ENCODE measurements at regions not wholly inside any gene's neighbourhood (a gene's known extent, or its start where the extent isn't known, plus 50 kb on each side); places are given as distances from the start of the nearest gene placed in this dataset.

DNA sequence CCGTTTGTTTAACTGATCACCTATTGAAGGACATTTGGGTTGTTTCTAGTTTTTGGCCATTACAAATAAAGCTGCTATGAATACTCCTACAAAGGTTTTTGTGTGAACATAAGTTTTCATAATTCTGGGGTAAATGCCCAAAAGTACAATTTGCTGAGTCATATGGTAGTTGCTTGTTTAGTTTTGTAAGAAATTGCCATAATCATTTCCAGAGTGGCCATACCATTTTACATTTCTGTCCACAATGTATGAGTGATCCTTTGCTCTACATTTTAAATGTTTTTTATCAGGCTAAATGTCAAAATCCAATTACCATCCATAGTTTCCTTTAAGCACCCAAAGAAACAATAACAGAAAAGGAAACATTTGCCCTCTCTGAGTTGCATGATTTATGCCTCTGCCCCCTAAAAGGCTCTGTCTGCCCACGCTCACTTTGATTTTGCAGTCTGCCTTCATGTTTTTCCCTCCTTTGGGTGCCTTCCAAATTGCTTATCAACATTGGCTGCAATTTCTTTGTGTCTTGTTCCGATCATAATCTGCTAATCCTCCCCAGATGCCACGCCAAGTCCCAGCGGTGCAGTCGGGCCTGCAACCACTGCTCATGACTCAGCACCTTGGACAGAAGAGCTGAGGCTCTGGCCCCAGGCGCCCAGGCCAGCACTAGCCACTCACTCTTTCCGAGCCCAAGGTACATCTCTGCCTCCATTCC, 339.2 kb downstream of the PIK3R1 start (continued):
- TF ChIP-seq PCBP1 (IDR thresholded peaks at IDR 0.05; ENCODE audit: low read depth, low read length, poor library complexity, severe bottlenecking) = no peak
- TF ChIP-seq XRCC5 (IDR thresholded peaks at IDR 0.05; ENCODE audit: low read depth, low read length) = no peak
- TF ChIP-seq XRCC4 (IDR thresholded peaks at IDR 0.05; ENCODE audit: extremely low read depth, insufficient read depth, insufficient read length) = no peak
- TF ChIP-seq HNRNPL (IDR thresholded peaks at IDR 0.05; ENCODE audit: low read depth, low read length) = no peak
- no peak for TF ChIP-seq HMG20B (CRISPR knock-in tag; IDR thresholded peaks at IDR 0.05)
- TF ChIP-seq DDX20 (tag; IDR thresholded peaks at IDR 0.05; ENCODE audit: low read depth) = no peak
- TF ChIP-seq ZNF740 (CRISPR knock-in tag; IDR thresholded peaks at IDR 0.05) = no peak
- TF ChIP-seq ZNF740 (tag; IDR thresholded peaks at IDR 0.05) = no peak
- TF ChIP-seq TEAD1 (CRISPR knock-in tag; IDR thresholded peaks at IDR 0.05) = no peak
- TF ChIP-seq OTX1 (CRISPR knock-in tag; IDR thresholded peaks at IDR 0.05) = no peak
- peak; percentile 52; the same call in 1 of the 2 replicates for TF ChIP-seq JUND (IDR thresholded peaks at IDR 0.05; ENCODE audit: borderline replicate concordance, low read depth, low read length)
- peak; percentile 72; the same call in 2 of the 3 replicates for TF ChIP-seq JUND (tag; IDR thresholded peaks at IDR 0.05; ENCODE audit: borderline replicate concordance, low read depth, low read length)
- no peak for TF ChIP-seq ZKSCAN1 (IDR thresholded peaks at IDR 0.05; ENCODE audit: low read depth, low read length)
- TF ChIP-seq SPI1 (IDR thresholded peaks at IDR 0.05; ENCODE audit: borderline replicate concordance, low read depth, low read length) = no peak
- no peak for TF ChIP-seq MED1 (CRISPR knock-in tag; IDR thresholded peaks at IDR 0.05; ENCODE audit: borderline replicate concordance)
- no peak for TF ChIP-seq FOXP4 (CRISPR knock-in tag; IDR thresholded peaks at IDR 0.05; ENCODE audit: borderline replicate concordance)
- no peak for TF ChIP-seq ZNF239 (CRISPR knock-in tag; IDR thresholded peaks at IDR 0.05)
- no peak for TF ChIP-seq ZNF655 (CRISPR knock-in tag; IDR thresholded peaks at IDR 0.05)
- no peak for TF ChIP-seq PHF8 (IDR thresholded peaks at IDR 0.05; ENCODE audit: borderline replicate concordance, low read length)
- TF ChIP-seq KDM4B (IDR thresholded peaks at IDR 0.05; ENCODE audit: borderline replicate concordance in 2 of 2, low read depth in 1 of 2) = no peak
- TF ChIP-seq MCM3 (IDR thresholded peaks at IDR 0.05) = no peak
- no peak for TF ChIP-seq MAZ (CRISPR knock-in tag; conservative IDR thresholded peaks at IDR 0.05 in 1 of 2, IDR thresholded peaks at IDR 0.05 in 1 of 2)

Data from K562 (cell line).